ENCODE measurements at regions not wholly inside any gene's neighbourhood (a gene's known extent, or its start where the extent isn't known, plus 50 kb on each side); places are given as distances from the start of the nearest gene placed in this dataset.

DNA sequence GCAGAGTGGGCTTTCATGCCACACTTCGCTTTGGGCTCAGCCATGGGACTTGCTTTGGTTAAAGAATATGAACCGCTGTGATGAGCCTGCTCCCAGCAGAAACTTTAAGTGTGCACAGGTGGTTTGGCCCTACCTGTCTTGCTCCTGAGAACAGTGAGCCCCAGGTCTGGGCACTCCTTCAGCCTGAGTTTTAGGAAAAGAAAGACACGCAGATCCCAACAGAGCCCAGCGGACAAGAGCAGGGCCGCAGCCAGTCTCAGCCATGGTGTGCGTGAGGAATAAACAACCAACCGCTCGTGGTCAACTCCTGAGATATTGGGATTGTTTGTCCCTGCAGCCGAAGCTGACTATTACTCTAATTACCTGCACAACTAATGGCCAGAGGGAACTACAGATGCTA, 217.1 kb upstream of the C1orf174 start:
- no peaks in the 10 kb centered on the region for H3K27me3 ChIP-seq
- intact Hi-C loops (cut with DNase I) = no loop called here
- WGBS, 2 donors = 92 to 93% methylated on average over 9 of the region's 9 CpGs
- no peaks in the 10 kb centered on the region for H3K4me1 ChIP-seq
- H3K36me3 ChIP-seq = no peaks in the 10 kb centered on the region
- no peak for DNase-seq
- TF ChIP-seq, protein P1, sequence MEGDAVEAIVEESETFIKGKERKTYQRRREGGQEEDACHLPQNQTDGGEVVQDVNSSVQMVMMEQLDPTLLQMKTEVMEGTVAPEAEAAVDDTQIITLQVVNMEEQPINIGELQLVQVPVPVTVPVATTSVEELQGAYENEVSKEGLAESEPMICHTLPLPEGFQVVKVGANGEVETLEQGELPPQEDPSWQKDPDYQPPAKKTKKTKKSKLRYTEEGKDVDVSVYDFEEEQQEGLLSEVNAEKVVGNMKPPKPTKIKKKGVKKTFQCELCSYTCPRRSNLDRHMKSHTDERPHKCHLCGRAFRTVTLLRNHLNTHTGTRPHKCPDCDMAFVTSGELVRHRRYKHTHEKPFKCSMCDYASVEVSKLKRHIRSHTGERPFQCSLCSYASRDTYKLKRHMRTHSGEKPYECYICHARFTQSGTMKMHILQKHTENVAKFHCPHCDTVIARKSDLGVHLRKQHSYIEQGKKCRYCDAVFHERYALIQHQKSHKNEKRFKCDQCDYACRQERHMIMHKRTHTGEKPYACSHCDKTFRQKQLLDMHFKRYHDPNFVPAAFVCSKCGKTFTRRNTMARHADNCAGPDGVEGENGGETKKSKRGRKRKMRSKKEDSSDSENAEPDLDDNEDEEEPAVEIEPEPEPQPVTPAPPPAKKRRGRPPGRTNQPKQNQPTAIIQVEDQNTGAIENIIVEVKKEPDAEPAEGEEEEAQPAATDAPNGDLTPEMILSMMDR (IDR thresholded peaks at IDR 0.05) = no peak
- TF ChIP-seq POLR2A (IDR thresholded peaks at IDR 0.05) = no peak
- no peak overlapping the region for H3K27ac ChIP-seq
- H3K4me3 ChIP-seq (replicated peaks in 1 of 3) = no peak overlapping the region
- no peaks in the 10 kb centered on the region for H3K9me3 ChIP-seq

GRCh38 chr1:4118746-4119515, 218.9 kb upstream of the C1orf174 start:
- Histone ChIP-seq H3K4me3 (replicated peaks in 1 of 3) (no peak overlapping the region), H3K27ac (no peak overlapping the region), H3K36me3 (no peaks in the 10 kb centered on the region), H3K27me3 (no peaks in the 10 kb centered on the region), H3K9me3 (no peaks in the 10 kb centered on the region), H3K4me1 (no peaks in the 10 kb centered on the region)
- TF ChIP-seq, protein P1 (IDR thresholded peaks at IDR 0.05) = no peak
- TF ChIP-seq POLR2A (IDR thresholded peaks at IDR 0.05) = no peak
- DNase-seq = no peak
- intact Hi-C loops (cut with DNase I) = no loop called here
- 55 to 64% methylated on average over 11 to 12 of the region's 12 CpGs for WGBS, 2 donors

GRCh38 chr1:4119516-4120220, 219.6 kb upstream of the C1orf174 start:
- 68 to 76% methylated on average over 11 of the region's 11 CpGs for WGBS, 2 donors
- H3K27ac ChIP-seq = no peak overlapping the region
- intact Hi-C loops (cut with DNase I) = no loop called here
- H3K27me3 ChIP-seq = no peaks in the 10 kb centered on the region
- no peaks in the 10 kb centered on the region for H3K9me3 ChIP-seq
- DNase-seq = no peak
- H3K4me3 ChIP-seq (replicated peaks in 1 of 3) = no peak overlapping the region
- no peaks in the 10 kb centered on the region for H3K4me1 ChIP-seq
- TF ChIP-seq POLR2A (IDR thresholded peaks at IDR 0.05) = no peak
- TF ChIP-seq, protein P1 (IDR thresholded peaks at IDR 0.05) = no peak
- H3K36me3 ChIP-seq = no peaks in the 10 kb centered on the region

GRCh38 chr1:4120557-4121292, 220.7 kb upstream of the C1orf174 start:
- DNase-seq = no peak
- Histone ChIP-seq H3K4me3 (replicated peaks in 1 of 3) (no peak overlapping the region), H3K36me3 (no peaks in the 10 kb centered on the region), H3K4me1 (no peaks in the 10 kb centered on the region), H3K27me3 (no peaks in the 10 kb centered on the region), H3K27ac (no peak overlapping the region), H3K9me3 (no peaks in the 10 kb centered on the region)
- TF ChIP-seq POLR2A (IDR thresholded peaks at IDR 0.05) = no peak
- TF ChIP-seq, protein P1 (IDR thresholded peaks at IDR 0.05) = no peak
- 76 to 84% methylated on average over 11 to 15 of the region's 15 CpGs for WGBS, 2 donors
- intact Hi-C loops (cut with DNase I) = no loop called here

Data from thyroid gland (tissue), 4 donors.